ENCODE measurements at regions not wholly inside any gene's neighbourhood (a gene's known extent, or its start where the extent isn't known, plus 50 kb on each side); places are given as distances from the start of the nearest gene placed in this dataset.

GRCh38 chr19:28560786-28561185, 652.2 kb downstream of the UQCRFS1 start:
- no peak for TF ChIP-seq CTCF (IDR thresholded peaks at IDR 0.05; ENCODE audit: low read depth, low read length, missing control alignments)
- no peak overlapping the region for H3K4me3 ChIP-seq (ENCODE audit: low read depth, low read length)
- no peak for DNase-seq (ENCODE audit: low read depth)

GRCh38 chr19:28558783-28559182, 654.2 kb downstream of the UQCRFS1 start:
- TF ChIP-seq CTCF (IDR thresholded peaks at IDR 0.05; ENCODE audit: low read depth, low read length, missing control alignments) = no peak
- DNase-seq (ENCODE audit: low read depth) = no peak
- no peak overlapping the region for H3K4me3 ChIP-seq (ENCODE audit: low read depth, low read length)

- TF ChIP-seq CTCF (IDR thresholded peaks at IDR 0.05; ENCODE audit: low read depth, low read length, missing control alignments) = no peak
- DNase-seq (ENCODE audit: low read depth) = no peak
- no peak overlapping the region for H3K4me3 ChIP-seq (ENCODE audit: low read depth, low read length)
Observed at GRCh38 chr19:28556371-28556770, 656.6 kb downstream of the UQCRFS1 start.

GRCh38 chr19:28555317-28555716, 657.6 kb downstream of the UQCRFS1 start:
- no peak overlapping the region for H3K4me3 ChIP-seq (ENCODE audit: low read depth, low read length)
- no peak for TF ChIP-seq CTCF (IDR thresholded peaks at IDR 0.05; ENCODE audit: low read depth, low read length, missing control alignments)
- DNase-seq (ENCODE audit: low read depth) = no peak

- DNase-seq (ENCODE audit: low read depth) = no peak
- H3K4me3 ChIP-seq (ENCODE audit: low read depth, low read length) = no peak overlapping the region
- TF ChIP-seq CTCF (IDR thresholded peaks at IDR 0.05; ENCODE audit: low read depth, low read length, missing control alignments) = no peak
Observed at GRCh38 chr19:28554321-28555091, 658.4 kb downstream of the UQCRFS1 start.

GRCh38 chr19:28553764-28554163, 659.2 kb downstream of the UQCRFS1 start:
- no peak for TF ChIP-seq CTCF (IDR thresholded peaks at IDR 0.05; ENCODE audit: low read depth, low read length, missing control alignments)
- H3K4me3 ChIP-seq (ENCODE audit: low read depth, low read length) = no peak overlapping the region
- no peak for DNase-seq (ENCODE audit: low read depth)

- TF ChIP-seq CTCF (IDR thresholded peaks at IDR 0.05; ENCODE audit: low read depth, low read length, missing control alignments) = no peak
- no peak for DNase-seq (ENCODE audit: low read depth)
- no peak overlapping the region for H3K4me3 ChIP-seq (ENCODE audit: low read depth, low read length)
Observed at GRCh38 chr19:28553005-28553404, 659.9 kb downstream of the UQCRFS1 start.
